Suppressor macrophage treated with lipopolysaccharide for 4 hours (primary cell): ENCODE measurements at regions not wholly inside any gene's neighbourhood (a gene's known extent, or its start where the extent isn't known, plus 50 kb on each side); places are given as distances from the start of the nearest gene placed in this dataset.

Experiments
- DNase-seq: peaks from one replicate; pipeline ENCODE4 v3.0.0-alpha.2; 2020

DNA sequence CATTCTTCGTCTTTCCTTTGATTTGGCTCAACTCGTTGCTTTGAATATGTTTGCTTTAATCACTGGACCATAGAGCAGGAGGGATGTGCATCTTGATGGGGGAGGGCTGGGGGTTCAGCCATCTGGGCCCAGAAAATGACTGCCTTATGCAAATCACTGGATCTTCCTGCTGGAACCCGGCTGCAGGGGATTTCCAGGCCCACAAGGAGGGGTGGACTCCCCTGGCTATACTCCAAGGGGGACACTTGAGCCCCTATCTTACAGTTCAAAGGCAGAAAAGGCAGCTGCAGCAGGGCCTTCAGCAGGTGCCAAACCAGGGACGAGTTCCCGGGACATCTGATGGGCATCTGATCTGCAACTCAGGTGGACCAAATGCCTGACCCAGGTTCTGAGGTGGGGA lies 122.5 kb downstream of the DICER1 start:
- DNase-seq: no peak

DNA sequence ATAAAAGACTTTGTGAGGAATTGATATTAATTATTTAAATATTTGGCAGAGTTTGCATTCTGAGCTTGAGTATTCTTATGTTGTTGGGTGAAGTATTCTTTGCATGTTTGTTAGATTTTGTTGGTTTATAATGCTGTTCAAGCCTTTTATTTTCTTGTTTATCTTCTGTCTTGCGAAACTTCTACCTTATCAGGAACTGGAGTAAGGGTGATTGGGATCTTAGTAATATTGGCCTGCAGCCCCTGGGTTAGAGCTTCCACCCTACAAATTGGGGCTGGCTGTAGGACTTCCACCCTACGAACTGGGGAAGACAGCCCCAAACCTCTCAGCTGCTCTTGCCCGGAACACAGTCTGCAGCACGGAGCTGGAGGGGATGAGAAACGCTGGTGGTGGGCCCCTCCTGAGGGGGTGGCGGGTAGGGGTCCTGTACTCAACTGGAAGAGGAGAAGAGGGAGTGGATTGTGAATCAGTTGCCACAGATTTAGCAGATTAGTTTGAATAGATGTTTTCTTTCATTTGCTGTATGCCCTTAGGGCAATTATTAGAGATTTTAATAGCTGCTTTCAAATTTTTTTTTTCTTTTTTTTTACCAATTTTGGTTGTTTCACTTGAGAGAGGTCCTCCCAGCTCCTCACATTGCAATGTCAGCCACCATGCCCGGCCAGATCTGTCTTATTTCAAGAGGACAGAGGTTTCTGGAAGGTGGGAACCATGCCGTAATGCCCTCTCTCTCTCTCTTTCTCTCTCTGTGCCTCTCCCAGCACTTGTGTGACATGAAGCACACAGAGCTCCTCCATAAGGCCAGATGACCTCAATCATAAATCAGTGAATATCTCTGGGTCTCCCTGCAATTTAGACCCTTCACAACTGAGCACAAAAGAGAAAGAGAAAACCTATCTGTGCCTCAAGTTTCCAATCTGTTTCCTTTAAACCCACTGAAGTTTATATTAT lies 123.4 kb downstream of the DICER1 start:
- DNase-seq: no peak

DNA sequence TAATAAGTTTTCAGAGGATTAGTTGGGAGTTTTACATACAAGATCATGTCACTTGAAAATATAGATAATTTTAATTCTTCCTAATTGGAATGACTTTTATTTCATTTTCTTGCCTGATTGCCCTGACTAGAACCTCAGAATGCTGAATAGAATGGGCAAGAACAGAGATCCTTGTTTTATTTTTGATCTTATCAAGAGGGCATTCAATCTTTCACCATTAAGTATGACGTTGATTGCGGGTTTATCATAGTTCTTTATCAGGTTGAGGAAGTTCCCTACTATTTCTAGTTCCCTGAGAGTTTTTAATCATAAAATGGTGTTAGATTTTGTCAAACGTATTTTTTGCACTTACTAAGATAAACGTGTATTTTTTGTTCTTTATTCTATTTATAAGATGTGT lies 124.3 kb downstream of the DICER1 start:
- no peak for DNase-seq

DNA sequence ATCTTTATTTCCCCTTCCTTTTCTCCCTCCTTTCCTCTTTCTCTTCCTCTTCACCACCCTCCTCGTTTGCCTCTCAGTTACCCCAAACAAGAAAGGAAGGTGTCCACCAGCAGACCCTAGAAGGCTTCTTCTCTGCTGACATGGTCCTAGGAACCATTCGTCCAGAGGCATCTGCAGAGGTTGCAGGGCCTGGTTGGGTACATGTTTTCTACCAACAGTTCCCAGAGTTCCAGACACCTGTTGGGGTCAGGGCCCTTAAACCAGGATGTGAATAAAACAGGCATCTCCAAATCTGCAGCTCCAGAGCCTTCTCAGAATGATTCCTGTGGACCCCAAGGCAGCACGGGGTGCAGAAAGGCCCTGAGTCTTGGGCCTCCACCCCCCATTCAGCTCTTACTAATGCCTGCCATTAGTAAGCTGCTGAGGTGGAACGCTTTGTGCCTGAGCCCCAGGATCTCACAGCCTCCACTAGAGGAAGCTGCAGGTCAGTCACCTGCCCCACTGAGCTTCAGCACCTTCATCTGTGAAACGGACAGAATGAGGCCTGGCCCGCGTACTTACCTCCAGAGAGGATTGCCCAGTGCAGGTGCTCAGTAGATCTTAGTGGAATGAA lies 130.4 kb downstream of the DICER1 start:
- no peak for DNase-seq

DNA sequence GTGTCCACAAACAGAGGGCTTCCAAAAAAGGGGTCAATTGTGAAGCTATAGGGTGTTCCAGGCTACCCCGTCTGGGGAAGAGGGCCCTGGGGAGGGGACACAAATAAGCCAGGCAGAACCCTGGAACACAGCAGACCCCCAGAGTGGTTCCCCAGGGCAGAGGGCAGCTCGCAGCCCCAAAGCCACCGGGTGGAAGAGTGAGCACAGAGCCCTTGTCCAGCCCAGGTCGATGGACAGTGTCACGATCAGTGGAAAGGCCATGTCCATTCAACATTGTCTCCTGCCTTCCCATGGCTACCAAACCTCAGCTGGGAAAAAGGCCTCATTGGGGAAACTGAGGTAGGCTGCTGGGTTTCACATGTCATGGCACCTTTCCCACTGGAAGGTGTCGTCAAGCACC lies 131.4 kb downstream of the DICER1 start:
- no peak for DNase-seq

DNA sequence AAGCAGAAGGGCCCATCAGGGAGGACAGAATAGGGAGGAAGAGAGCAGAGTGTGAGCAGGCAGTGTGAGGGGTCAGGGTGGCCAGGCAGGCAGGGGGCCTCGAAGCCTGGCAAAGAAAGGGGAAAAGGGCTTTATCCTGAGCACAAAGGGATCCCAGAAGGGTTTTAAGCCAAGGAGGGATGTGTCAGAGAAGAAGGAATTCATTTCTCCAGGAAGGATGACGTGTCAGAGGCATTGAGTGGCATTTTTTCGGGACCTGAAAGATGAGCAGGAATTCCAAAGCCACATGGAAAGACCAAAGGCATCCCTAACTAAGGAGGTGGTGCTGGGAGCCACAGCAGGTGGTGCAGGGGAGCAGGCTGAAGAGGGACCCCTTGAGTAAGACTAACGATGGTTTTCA lies 132.1 kb downstream of the DICER1 start:
- DNase-seq: no peak

DNA sequence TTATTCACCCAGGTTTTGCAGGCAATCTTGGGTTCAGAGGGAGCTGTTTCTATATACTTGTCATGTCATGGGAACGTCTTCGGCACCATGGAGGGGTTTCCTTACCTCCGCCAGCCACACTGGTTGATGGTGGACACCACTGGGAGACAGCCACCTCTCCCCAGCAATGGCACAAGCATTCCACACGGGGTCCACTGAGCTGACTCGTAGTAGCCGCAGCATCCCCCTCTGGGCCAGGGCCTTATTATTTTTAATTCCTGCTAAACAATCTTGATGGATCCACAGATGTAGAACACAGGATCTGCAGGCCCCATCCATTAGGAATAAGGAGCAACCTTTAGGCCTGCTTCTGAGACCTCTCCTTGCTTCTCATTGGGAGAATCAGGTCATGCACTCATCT lies 132.9 kb downstream of the DICER1 start:
- no peak for DNase-seq

DNA sequence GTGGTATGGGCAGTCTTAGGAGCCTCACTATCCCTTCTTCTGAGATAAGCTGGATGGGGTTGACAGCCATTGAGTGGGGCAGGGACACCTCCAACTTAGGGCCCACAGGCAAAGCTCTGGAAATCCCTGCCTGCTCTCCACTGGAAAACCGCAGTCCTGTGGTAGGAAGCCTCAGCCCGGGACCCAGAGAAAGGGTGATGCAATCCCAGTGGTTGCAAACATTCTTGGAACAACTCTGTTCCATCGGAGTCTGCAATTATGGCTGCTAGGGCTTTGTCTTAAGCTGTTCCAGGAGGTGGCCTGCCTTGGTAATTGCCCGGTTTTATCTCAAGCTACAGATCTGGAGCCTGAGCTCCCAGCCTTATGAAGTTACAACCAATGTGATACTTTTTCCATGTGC lies 133.4 kb downstream of the DICER1 start:
- DNase-seq: no peak

DNA sequence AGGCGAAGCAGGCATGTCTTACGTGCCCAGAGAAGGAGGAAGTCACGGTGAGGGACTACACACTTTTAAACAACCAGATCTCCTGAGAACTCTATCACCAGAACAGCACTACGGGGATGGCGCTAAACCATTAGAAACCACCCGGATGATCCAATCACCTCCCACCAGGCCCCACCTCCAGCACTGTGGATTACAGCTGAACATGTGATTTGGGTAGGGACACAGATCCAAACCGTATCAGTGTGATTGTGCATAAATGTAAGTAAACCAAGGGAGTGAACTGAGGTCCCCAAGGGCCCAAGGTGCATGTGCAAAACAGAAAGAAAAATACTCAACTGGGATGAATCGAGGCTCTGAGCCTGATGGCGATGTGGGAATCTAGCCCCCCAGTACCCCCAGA lies 134.2 kb downstream of the DICER1 start:
- no peak for DNase-seq

DNA sequence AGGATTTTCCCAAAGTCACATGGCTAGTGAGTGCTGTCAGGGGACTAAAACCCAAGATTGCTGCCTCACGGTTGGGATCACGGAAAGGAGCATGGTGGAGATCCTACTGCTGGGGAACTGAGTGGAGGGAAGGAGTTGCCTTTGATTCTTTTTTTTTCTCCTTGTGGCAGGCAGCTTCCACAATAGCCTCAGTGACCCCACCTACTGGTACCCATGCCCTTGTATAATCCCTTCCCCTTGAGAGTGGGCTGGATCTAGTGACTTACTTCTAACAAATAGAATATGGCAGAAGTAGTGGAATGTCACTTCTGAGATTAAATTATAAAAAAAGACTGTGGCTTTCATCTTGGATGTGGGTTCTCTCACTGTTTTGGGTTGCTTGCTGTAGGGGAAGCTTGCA lies 135.7 kb downstream of the DICER1 start:
- no peak for DNase-seq

DNA sequence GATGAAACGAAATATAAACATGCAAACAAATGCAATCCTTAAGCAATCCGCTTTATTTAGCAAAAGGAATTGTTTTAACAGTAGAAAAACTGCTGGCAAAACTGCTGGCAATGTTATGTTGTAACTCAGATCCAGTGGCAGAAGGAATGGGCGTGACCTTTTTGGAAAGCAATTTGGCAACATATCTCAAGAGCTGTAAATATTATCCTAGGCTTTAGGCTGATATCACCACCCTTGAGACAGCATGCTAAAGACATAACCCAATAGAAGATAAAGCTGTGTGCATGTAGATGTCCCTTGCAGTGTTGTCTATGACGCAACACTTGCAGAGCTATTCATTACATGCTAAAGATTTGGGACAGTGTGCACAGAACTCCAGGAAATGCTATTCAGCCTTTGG lies 138.5 kb downstream of the DICER1 start:
- no peak for DNase-seq

DNA sequence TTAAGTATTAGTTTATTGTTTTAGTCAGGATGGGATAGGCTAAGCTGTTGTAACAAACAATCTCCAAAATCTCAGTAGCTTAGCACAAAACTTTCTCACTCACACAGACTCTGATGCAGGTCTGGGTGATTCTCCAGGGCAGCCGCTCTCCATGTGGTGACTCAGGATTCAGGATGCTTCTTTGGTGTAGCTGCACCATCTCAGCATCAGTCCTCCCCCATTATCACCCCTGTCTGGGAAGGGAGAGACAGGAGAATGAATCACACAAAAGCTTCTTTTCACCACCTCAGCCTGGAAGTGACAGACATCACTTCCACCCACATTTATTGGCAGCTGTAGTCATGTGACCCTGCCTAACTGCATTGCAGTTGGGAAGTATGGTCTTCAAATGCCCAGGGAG lies 142.3 kb downstream of the DICER1 start:
- DNase-seq: peak; percentile 1

DNA sequence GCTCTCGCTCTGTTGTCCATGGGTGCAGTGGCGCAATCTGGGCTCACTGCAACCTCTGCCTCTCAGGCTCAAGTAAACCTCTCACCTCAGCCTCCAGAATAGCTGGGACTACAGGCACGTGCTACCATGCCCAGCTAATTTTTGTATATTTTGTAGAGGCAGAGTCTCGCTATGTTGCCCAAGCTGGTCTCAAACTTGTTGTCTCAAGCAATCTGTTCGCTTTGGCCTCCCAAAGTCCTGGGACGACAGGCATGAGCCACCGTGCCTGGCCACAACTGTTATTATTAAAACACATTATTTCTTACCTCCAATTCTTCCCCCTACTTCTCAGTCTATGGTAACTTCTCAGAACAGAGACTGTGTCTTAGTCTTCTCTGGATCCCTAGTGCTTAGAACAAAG lies 143.3 kb downstream of the DICER1 start:
- DNase-seq: no peak

DNA sequence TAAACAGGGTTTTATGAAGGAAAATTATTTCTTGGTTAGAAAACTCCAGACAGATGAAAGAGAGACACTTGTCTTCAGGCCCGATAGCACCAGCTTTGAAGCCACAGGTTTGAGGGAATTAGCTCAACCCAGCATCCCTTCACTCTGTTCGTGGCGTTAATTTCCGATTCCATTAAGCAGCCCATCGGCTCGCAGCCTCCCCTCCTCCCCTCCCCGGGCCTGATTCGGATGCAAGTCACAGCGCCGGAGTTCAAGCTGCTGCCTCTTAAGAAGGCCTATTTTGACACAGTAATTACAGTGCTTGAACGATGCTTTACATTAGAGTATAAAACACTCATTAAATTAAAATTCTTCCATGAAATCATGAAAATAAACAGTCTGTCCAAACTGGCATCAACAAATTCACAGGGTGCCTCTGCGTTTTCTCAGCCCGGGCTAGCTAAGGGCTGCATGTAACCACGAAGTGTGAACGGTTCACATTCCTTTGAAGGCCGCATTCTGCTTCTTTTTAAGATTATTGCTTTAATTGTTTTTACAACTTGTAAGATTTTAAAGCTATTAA lies 145.8 kb downstream of the DICER1 start:
- DNase-seq: no peak

DNA sequence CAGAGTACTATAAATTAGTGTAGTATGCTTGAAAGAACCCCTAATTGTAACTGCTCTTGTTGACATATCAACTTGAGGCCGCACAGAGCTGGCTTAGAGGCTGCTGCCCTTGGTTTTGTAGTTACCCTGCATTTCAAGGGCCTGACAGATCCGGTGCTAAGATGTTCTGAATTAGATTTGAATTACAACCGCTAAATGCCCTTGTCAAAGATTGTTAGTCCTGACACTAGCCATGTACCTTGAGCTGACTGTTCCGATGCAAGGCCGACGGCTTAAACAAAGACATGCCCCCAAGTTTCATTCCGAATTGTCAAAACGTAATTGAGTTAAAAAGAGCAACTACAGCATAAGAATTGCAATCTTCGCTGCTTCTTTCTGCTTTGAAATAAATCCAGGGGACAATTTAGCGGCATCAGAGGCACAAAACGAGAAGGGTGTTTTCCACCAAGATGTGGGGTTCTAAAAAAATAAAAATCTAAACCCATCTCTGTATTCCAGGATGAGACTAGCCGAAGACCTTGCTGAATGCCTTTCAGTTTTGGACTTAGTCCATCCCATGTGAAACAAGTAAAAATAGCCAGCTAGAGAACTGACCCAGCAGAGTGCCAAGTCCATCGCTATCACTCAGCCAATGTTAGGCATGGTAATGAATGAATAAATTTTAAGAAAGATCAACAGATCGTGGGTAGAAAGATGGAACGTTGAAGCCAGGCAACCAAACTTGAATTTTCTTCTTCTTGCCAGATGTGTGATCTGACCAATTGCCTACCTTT lies 148.7 kb downstream of the DICER1 start:
- DNase-seq: no peak

DNA sequence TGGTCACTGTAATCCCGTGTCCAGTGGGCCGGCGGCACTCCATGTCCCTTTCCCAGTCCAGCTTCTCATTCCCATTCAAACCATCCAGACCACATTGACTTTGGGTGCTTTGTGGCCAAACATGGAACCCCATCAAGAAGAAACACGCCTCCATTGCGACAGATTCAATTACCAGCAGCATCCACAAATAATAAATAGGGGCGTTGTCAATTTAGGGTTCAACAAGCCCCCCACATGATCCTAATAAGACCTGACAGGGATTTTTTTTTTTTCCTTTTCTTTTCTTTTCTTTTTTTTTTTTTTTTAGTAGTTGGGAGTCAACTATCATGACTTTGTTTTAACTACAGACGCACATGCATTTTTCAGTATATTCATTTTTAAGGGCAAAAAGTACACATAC lies 149.4 kb downstream of the DICER1 start:
- no peak for DNase-seq

DNA sequence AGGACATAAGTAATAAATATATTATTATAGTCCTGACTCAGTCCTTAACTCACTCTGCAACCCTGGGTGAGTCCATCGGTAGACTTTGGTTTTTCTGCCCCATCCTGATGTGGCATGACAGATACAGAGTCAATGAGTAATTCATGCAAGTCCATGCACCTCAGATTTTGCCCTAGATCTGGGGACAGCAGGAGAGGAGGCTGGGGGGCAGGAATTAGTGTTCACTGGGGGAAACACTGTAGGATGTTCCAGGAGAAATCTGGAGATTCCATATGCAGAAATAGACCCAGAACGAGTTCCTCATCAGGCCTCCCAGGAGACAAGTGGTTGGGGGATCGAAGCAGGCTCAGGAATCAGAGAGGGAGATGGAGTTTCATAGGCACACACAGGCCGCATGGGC lies 150.8 kb downstream of the DICER1 start:
- no peak for DNase-seq

DNA sequence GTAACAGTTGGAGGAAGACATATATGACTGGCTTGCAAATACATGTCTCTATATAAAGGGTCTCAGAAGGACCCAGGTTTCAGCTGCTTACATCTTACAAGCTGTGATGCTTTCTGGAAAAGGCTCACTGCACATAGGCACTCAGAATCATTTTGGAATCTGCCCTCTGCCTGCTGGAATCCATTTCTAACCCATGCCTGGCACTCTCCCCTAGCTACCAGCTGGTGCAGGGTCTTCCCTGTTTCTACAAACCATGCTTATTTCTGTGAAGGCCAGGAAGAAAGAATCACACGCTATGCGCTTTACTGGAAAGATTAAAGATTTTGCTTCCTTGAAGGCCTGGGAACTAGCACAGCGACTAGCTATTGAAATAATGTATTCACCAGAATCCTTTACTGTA lies 151.3 kb downstream of the DICER1 start:
- DNase-seq: no peak

DNA sequence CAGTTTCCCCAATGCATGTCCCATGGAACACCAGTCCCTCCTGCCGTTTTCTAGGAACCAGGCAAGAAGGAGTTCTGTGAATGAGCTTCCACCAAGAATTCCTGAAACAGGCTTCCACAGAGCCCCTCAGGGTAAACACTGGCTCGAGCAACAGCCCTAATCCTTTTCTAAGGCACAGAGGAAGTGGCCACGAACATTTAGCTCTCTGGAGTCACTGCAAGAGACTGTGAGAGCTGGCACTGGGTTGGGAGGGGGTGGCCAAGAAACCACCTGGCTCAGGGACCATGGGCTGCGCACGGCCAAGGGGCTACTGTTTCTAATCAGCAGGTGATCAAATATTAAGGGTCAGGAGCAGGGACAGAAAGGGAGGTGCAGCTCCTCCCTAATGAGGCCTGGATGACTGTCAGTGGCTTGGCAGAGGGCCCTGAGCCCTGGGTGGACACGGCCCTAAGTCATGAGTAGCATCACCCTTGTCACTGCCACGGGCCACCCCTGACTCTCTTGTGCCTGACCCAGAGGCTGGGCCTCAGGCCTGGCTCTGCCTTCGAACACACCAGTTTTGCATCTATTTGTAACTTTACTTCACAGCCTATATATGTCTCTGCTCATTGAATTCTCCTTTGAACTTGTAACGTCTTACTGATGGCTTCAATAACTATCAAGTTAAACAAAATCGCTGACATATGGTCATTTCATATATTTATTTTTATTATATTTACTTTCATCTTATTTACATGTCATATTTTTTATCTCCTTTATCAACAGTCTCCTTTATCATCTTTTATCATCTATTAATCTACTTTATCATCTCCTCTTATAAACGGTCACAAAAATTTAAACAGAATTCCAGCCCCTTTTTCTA lies 154.0 kb downstream of the DICER1 start:
- DNase-seq: no peak

DNA sequence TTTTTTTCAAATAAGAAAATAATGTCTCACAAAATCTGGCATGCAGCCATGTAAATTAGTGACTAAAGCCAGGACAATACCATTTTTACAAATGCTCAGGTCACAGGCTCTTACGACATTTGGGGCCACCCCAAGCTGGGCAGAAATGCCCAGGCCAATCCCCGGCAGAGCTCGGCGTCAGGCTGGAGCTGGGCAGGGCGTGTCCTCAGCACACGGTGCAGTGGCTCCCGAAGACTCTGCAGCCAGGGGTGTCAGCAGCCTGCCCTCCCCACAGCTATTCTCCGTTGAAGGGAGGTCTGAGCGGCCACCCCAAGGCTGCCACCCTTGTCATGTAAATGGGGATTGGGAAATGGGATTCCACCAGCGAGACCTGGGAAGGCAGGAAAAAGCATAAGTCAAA lies 158.6 kb downstream of the DICER1 start:
- peak; percentile 74 for DNase-seq

DNA sequence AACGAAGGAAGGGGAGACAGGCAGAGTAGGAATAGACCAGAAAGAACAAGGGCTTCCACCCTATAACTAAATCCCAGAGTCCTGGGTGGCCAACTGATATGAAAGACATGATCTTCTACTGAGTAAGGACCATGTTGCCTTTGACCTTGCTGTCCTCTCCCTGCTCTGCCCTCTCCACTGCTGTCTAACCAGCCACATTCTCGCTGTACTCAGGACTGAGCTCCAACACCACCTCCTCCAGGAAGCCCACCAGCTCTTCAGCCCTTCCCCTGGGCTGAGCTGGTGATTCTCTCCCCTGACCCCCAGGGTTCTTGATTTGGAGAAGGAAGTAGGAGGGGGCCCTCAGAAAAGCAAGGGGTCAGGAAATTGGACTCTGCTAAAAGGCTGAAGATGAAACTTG lies 159.2 kb downstream of the DICER1 start:
- no peak for DNase-seq

DNA sequence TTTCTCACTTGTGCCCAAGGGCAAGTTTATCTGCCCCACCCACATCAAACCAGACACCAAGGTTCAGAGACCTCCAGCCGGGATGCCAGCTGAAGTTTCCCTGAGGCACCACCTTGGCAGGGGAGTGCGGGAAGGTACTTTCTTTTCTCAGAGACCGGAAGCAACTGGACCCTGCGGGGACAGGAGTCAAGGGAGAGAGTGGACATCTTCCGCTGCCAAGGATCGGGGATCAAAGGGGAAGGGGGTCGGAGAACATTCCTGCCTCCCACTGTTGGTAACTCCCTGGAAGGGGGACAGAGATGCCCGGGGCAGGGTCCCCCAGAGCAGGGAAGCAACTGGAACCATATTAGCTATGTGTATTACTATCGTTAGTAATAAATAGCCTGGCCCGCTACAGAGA lies 161.8 kb downstream of the DICER1 start:
- no peak for DNase-seq

DNA sequence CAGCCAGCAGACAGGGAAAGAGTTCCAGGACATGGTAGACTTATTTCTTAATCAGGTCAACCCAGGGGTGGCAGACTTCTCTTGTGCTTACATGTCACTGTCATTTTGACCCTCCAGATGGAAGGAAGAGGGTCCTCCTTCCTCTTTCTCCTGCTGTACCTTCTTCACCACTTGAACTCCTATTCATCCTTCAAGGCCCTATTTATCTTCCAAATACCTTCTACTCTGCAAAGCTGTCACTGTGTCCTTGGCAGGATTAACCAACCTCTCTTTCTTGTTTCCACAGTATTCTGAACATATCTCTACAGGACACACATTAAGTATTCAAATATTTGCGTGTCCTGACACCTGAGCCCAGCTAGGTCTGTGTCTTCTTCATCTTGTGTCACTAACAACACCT lies 163.1 kb downstream of the DICER1 start:
- no peak for DNase-seq
